Stomach (tissue), 8 donors: ENCODE measurements at regions not wholly inside any gene's neighbourhood (a gene's known extent, or its start where the extent isn't known, plus 50 kb on each side); places are given as distances from the start of the nearest gene placed in this dataset.

Experiments used
- DNase-seq, 2 donors: peaks; one replicate each; pipeline versions ENCODE4 v3.0.0 to v3.0.0-alpha.2; 2013 to 2019
- H3K27ac ChIP-seq, 5 donors: fragments of 200-600 bp in 4 of 5; sonication (generic) in 4 of 5; one replicate each; pipeline ENCODE4 v1.5.1; 2013 to 2019; ENCODE audit warnings: mild to moderate bottlenecking in 1 of 5, moderate library complexity in 1 of 5
- H3K27me3 ChIP-seq, 3 donors: fragments of 200-600 bp; sonication (generic); one replicate each; pipeline ENCODE4 v1.5.1; 2017 to 2019; ENCODE audit warnings: mixed run types in 1 of 3
- H3K36me3 ChIP-seq, 4 donors: fragments of 200-600 bp; sonication (generic); 1 replicate in 3 of 4; 2 replicates in 1 of 4; pipeline ENCODE4 v1.5.1; 2016 to 2019
- H3K4me1 ChIP-seq, 4 donors: fragments of 200-600 bp; sonication (generic); one replicate each; pipeline ENCODE4 v1.5.1; 2016 to 2019
- H3K4me3 ChIP-seq, 4 donors: fragments of 200-600 bp; sonication (generic) in 3 of 4; one replicate each; pipeline ENCODE4 v1.5.1; 2016 to 2019; ENCODE audit warnings: mild to moderate bottlenecking in 1 of 4
- H3K9me3 ChIP-seq, 4 donors: fragments of 200-600 bp; sonication (generic); one replicate each; pipeline ENCODE4 v1.5.1; 2016 to 2019
- EP300 ChIP-seq: sonication (generic); formaldehyde crosslinking; IDR thresholded peaks from one replicate; pipeline ENCODE4 v1.6.1; 2017; ENCODE audit warnings: antibody characterized with exemption
- POLR2A ChIP-seq, 4 donors: fragments of 450-650 bp; IDR thresholded peaks; one replicate each; pipeline ENCODE4 v1.6.1; 2016; ENCODE audit warnings: antibody characterized with exemption in 4 of 4, control low read depth in 2 of 4, mild to moderate bottlenecking in 1 of 4, moderate library complexity in 1 of 4
- POLR2AphosphoS5 ChIP-seq, 3 donors: sonication (generic); formaldehyde crosslinking; IDR thresholded peaks; one replicate each; pipeline ENCODE4 v1.6.1; 2016; ENCODE audit warnings: antibody characterized with exemption in 3 of 3
- WGBS, 5 donors: extraction: QIAGEN DNeasy Blood & Tissue Kit in 3 of 5; methylation state at CpG; one replicate each; pipeline versions ENCODE4 v1.1.5 to v1.1.7; 2013 to 2018; 5-methylcytosine and 5-hydroxymethylcytosine counted together
- intact Hi-C: fragments of 100-400 bp; cut with DNase I; formaldehyde crosslinking; loops from one replicate; pipeline ENCODE4 v1.15.1; 2023; ENCODE audit warnings: low total_unique reads
- TF ChIP-seq, protein P1 (sequence below), 7 experiments: fragments of 450-650 bp in 4 of 7; fragments of 200-600 bp in 3 of 7; sonication (generic) in 3 of 7; IDR thresholded peaks; one replicate each; pipeline ENCODE4 v1.5.1; 2016 to 2019; ENCODE audit warnings: antibody characterized with exemption in 7 of 7, control low read depth in 2 of 7, mild to moderate bottlenecking in 1 of 7
- donor health status: healthy with polysubstance abuse.
- donor health status: Bipolar disorder and iron deficiency.
- donor health status: healthy.

DNA sequence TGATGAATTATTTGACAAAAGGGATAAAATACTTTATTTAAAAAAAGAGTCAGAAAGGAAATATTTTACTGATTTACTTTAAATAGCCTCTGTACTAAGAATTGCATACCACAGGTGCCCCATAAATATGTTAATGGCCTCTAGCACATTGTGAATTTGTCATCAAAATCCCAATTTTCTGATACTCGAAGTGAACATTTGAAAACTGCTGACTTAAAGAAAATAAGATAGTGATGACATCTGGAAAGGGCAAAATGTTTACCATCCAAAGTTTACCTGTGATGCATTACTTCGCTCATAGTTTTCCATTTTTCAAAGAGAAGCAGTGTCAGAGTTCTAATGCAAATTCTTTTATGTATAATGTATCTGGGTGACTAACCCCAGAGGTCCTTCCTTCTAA is 455.4 kb downstream of the KLF5 start:
- Histone ChIP-seq H3K27ac (no peak overlapping the region), H3K36me3 (no peaks in the 10 kb centered on the region), H3K4me3 (no peak overlapping the region), H3K27me3 (no peaks in the 10 kb centered on the region), H3K9me3 (no peaks in the 10 kb centered on the region), H3K4me1 (no peaks in the 10 kb centered on the region)
- no peak for DNase-seq
- intact Hi-C loops: no loop called here
- no peak for TF ChIP-seq POLR2AphosphoS5 (IDR thresholded peaks at IDR 0.05)
- no peak for TF ChIP-seq POLR2A (IDR thresholded peaks at IDR 0.05)
- TF ChIP-seq EP300: no peak
- TF ChIP-seq, protein P1, sequence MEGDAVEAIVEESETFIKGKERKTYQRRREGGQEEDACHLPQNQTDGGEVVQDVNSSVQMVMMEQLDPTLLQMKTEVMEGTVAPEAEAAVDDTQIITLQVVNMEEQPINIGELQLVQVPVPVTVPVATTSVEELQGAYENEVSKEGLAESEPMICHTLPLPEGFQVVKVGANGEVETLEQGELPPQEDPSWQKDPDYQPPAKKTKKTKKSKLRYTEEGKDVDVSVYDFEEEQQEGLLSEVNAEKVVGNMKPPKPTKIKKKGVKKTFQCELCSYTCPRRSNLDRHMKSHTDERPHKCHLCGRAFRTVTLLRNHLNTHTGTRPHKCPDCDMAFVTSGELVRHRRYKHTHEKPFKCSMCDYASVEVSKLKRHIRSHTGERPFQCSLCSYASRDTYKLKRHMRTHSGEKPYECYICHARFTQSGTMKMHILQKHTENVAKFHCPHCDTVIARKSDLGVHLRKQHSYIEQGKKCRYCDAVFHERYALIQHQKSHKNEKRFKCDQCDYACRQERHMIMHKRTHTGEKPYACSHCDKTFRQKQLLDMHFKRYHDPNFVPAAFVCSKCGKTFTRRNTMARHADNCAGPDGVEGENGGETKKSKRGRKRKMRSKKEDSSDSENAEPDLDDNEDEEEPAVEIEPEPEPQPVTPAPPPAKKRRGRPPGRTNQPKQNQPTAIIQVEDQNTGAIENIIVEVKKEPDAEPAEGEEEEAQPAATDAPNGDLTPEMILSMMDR (IDR thresholded peaks at IDR 0.05): no peak
- 69 to 84% (median 83%) methylated on average over 2 of the region's 2 CpGs for WGBS, 5 donors

DNA sequence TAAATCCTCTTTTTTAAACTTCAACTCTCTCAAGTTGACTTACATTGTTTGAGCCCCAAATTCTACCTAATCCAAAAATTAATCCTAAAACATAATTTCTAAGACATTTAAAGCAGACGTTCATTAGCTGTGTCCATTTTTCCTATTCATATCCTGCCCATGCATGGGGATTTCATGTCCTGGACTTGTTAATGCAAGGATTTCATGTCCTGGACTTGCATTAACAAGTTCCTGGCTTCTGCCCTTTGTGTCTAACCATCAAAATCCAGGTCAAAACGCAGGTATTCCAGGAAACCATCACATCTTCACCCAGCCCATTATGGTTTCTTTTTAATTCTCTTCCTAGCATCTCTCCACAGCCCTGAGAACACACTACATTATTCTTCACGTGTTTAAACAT is 454.9 kb downstream of the KLF5 start:
- 61 to 72% (median 68%) methylated on average over 3 of the region's 3 CpGs for WGBS, 5 donors
- no peaks in the 10 kb centered on the region for H3K4me1 ChIP-seq
- no peak overlapping the region for H3K27ac ChIP-seq
- H3K27me3 ChIP-seq: no peaks in the 10 kb centered on the region
- no peak overlapping the region for H3K4me3 ChIP-seq
- intact Hi-C loops: no loop called here
- H3K36me3 ChIP-seq: no peaks in the 10 kb centered on the region
- DNase-seq: no peak
- TF ChIP-seq POLR2A (IDR thresholded peaks at IDR 0.05) (no peak), EP300 (no peak), POLR2AphosphoS5 (IDR thresholded peaks at IDR 0.05) (no peak)
- TF ChIP-seq, protein P1 (IDR thresholded peaks at IDR 0.05): no peak
- H3K9me3 ChIP-seq: no peaks in the 10 kb centered on the region

DNA sequence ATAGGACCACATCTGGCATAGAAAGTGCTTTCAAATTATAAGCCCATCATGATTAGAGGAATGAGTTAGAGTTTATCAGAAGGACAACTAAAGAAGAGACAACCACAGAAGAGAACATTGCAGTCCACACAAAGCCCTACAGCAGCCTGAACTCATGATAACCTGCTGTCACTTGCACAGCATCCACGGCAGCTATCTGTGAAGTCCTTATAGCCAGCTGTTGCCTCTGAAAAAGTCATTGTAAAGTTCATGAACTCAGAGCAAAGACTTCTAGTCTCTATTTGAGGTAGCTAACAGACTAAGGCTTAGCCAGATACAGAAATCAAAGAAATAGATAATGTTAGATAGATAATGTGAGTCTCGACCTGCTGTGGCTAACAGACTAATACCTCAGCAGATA is 450.0 kb downstream of the KLF5 start:
- Histone ChIP-seq H3K36me3 (no peaks in the 10 kb centered on the region), H3K27ac (no peak overlapping the region), H3K4me3 (no peak overlapping the region), H3K9me3 (no peaks in the 10 kb centered on the region), H3K4me1 (no peaks in the 10 kb centered on the region), H3K27me3 (no peaks in the 10 kb centered on the region)
- 38 to 66% (median 53%) methylated on average over 2 of the region's 2 CpGs for WGBS, 5 donors
- intact Hi-C loops: no loop called here
- DNase-seq: no peak
- TF ChIP-seq, protein P1 (IDR thresholded peaks at IDR 0.05): no peak
- no peak for TF ChIP-seq POLR2AphosphoS5 (IDR thresholded peaks at IDR 0.05)
- no peak for TF ChIP-seq POLR2A (IDR thresholded peaks at IDR 0.05)
- TF ChIP-seq EP300: no peak

DNA sequence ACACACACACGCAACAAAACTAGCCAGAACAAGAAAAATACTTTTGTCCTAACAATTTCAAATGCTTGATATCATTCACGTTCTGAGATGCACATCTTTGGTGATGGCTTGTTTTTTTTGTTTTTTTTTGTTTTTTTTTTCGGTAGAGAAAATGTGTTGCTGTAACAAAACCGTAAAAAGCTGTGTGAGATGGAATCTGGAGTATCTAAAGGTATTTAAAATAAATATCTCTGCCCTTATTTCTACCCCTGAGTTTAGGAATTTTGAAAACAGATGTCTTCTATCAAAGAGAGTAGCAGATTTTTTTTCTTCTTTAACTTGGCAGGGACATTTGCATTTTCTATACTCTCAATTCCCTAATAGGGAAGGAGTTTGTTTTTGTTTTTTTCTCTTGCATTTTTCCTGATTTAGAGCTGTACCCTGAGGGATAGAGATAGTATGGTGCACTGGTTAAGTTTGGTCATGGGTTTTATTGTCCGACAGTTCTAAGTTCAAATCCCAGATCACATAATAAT is 446.6 kb downstream of the KLF5 start:
- no peak for TF ChIP-seq POLR2A (IDR thresholded peaks at IDR 0.05)
- TF ChIP-seq, protein P1 (IDR thresholded peaks at IDR 0.05): no peak
- 72 to 92% (median 83%) methylated on average over 5 of the region's 5 CpGs for WGBS, 5 donors
- intact Hi-C loops: no loop called here

More for the DNA sequence above, 446.6 kb downstream of the KLF5 start:
- Histone ChIP-seq H3K27ac (no peak overlapping the region), H3K4me1 (no peaks in the 10 kb centered on the region), H3K36me3 (no peaks in the 10 kb centered on the region), H3K4me3 (no peak overlapping the region), H3K27me3 (no peaks in the 10 kb centered on the region), H3K9me3 (no peaks in the 10 kb centered on the region)
- no peak for DNase-seq
